H9 (cell line): ENCODE measurements at regions not wholly inside any gene's neighbourhood (a gene's known extent, or its start where the extent isn't known, plus 50 kb on each side); places are given as distances from the start of the nearest gene placed in this dataset.

Experiments used
- DNase-seq: peaks from one replicate; pipeline ENCODE4 v3.0.0-alpha.2; 2017
- H2AFZ ChIP-seq: one replicate; pipeline ENCODE4 v1.6.1; 2013; ENCODE audit warnings: mild to moderate bottlenecking, low read length, control low read depth, moderate library complexity
- H2AK5ac ChIP-seq: 2 replicates; pipeline ENCODE4 v1.6.1; 2013; ENCODE audit warnings: low read length, control low read depth, mixed read lengths; ENCODE audit not compliant: insufficient read length
- H2BK120ac ChIP-seq: one replicate; pipeline ENCODE4 v1.6.1; 2013; ENCODE audit warnings: low read depth, mild to moderate bottlenecking, low read length, control low read depth, inconsistent platforms; ENCODE audit not compliant: poor library complexity, severe bottlenecking
- H2BK12ac ChIP-seq: 2 replicates; pipeline ENCODE4 v1.6.1; 2013; ENCODE audit warnings: low read length, control low read depth, mixed read lengths, low read depth; ENCODE audit not compliant: insufficient read length
- H2BK15ac ChIP-seq: 2 replicates; pipeline ENCODE4 v1.6.1; 2013; ENCODE audit warnings: low read depth, low read length, control low read depth
- H2BK20ac ChIP-seq: one replicate; pipeline ENCODE4 v1.6.1; 2013; ENCODE audit warnings: low read depth, mild to moderate bottlenecking, low read length, control low read depth, inconsistent platforms; ENCODE audit not compliant: poor library complexity, severe bottlenecking
- H2BK5ac ChIP-seq: 2 replicates; pipeline ENCODE4 v1.6.1; 2013; ENCODE audit warnings: low read length, control low read depth, mixed read lengths; ENCODE audit not compliant: insufficient read length
- H3K14ac ChIP-seq: 2 replicates; pipeline ENCODE4 v1.6.1; 2013; ENCODE audit warnings: low read length, control low read depth; ENCODE audit not compliant: insufficient read depth
- H3K18ac ChIP-seq: 2 replicates; pipeline ENCODE4 v1.6.1; 2013; ENCODE audit warnings: low read depth, mild to moderate bottlenecking, mixed read lengths, low read length, control low read depth; ENCODE audit not compliant: insufficient read length
- H3K23ac ChIP-seq: 2 replicates; pipeline ENCODE4 v1.6.1; 2013; ENCODE audit warnings: low read length, control low read depth, mixed read lengths, low read depth; ENCODE audit not compliant: insufficient read length
- H3K23me2 ChIP-seq: 2 replicates; pipeline ENCODE4 v1.6.1; 2013; ENCODE audit warnings: low read depth, mild to moderate bottlenecking, mixed read lengths, low read length, control low read depth; ENCODE audit not compliant: insufficient read length, poor library complexity, severe bottlenecking
- H3K27ac ChIP-seq: 2 replicates; pipeline ENCODE4 v1.5.1; 2013; ENCODE audit warnings: low read length, control low read depth, mixed read lengths, low read depth; ENCODE audit not compliant: insufficient read length
- H3K27me3 ChIP-seq: 2 replicates; pipeline ENCODE4 v1.6.1; 2013; ENCODE audit warnings: low read length, control low read depth, inconsistent platforms; ENCODE audit not compliant: insufficient read depth
- H3K4ac ChIP-seq: 2 replicates; pipeline ENCODE4 v1.6.1; 2013; ENCODE audit warnings: low read depth, mild to moderate bottlenecking, control low read depth, inconsistent platforms, low read length, moderate library complexity
- H3K4me1 ChIP-seq: 2 replicates; pipeline ENCODE4 v1.6.1; 2013; ENCODE audit warnings: low read length, control low read depth, inconsistent platforms; ENCODE audit not compliant: insufficient read depth
- H3K4me2 ChIP-seq: 2 replicates; pipeline ENCODE4 v1.6.1; 2013; ENCODE audit warnings: low read length, control low read depth, mixed read lengths; ENCODE audit not compliant: insufficient read length, insufficient read depth
- H3K56ac ChIP-seq: 2 replicates; pipeline ENCODE4 v1.6.1; 2013; ENCODE audit warnings: low read depth, mild to moderate bottlenecking, mixed read lengths, low read length, control low read depth; ENCODE audit not compliant: insufficient read length
- H3K79me1 ChIP-seq: 2 replicates; pipeline ENCODE4 v1.6.1; 2013; ENCODE audit warnings: low read depth, mild to moderate bottlenecking, moderate library complexity, low read length, control low read depth, inconsistent platforms; ENCODE audit not compliant: insufficient read depth, poor library complexity, severe bottlenecking
- H3K79me2 ChIP-seq: 2 replicates; pipeline ENCODE4 v1.6.1; 2013; ENCODE audit warnings: low read length, control low read depth, inconsistent platforms; ENCODE audit not compliant: insufficient read depth
- H3K9ac ChIP-seq: 2 replicates; pipeline ENCODE4 v1.6.1; 2013; ENCODE audit warnings: low read length, control low read depth, mixed read lengths; ENCODE audit not compliant: insufficient read length; ENCODE audit errors: extremely low read depth
- H3K9me3 ChIP-seq: one replicate; pipeline ENCODE4 v1.6.1; 2013; ENCODE audit warnings: low read depth, low read length, inconsistent platforms; ENCODE audit not compliant: control insufficient read depth
- H3T11ph ChIP-seq: one replicate; pipeline ENCODE4 v1.6.1; 2013; ENCODE audit warnings: mild to moderate bottlenecking, low read length, control low read depth, inconsistent platforms
- H4K20me1 ChIP-seq: one replicate; pipeline ENCODE4 v1.6.1; 2013; ENCODE audit not compliant: control insufficient read depth, insufficient read length, insufficient read depth
- H4K5ac ChIP-seq: 2 replicates; pipeline ENCODE4 v1.6.1; 2013; ENCODE audit warnings: low read depth, mild to moderate bottlenecking, mixed read lengths, low read length, control low read depth; ENCODE audit not compliant: insufficient read length
- H4K8ac ChIP-seq: replicated peaks from 2 replicates; pipeline ENCODE4 v1.6.1; 2013; ENCODE audit warnings: low read length, control low read depth, mixed read lengths, low read depth; ENCODE audit not compliant: insufficient read length
- H4K91ac ChIP-seq: 2 replicates; pipeline ENCODE4 v1.6.1; 2013; ENCODE audit warnings: low read depth, mild to moderate bottlenecking, moderate library complexity, mixed read lengths, low read length, control low read depth; ENCODE audit not compliant: insufficient read length
- H3K27ac Mint-ChIP-seq, 3 experiments: 2 replicates in 2 of 3; 3 replicates in 1 of 3; pipeline ENCODE4 v1.8.0; 2020 to 2021; ENCODE audit warnings: mixed read lengths in 3 of 3, mild to moderate bottlenecking in 1 of 3, moderate library complexity in 1 of 3
- H3K27me3 Mint-ChIP-seq: 2 replicates; pipeline ENCODE4 v1.8.0; 2021; ENCODE audit warnings: low read depth, mild to moderate bottlenecking, moderate library complexity, mixed read lengths
- H3K36me3 Mint-ChIP-seq, 3 experiments: 2 replicates in 2 of 3; 3 replicates in 1 of 3; pipeline ENCODE4 v1.8.0; 2020 to 2021; ENCODE audit warnings: low read depth in 3 of 3, mixed read lengths in 3 of 3; ENCODE audit not compliant: insufficient read depth in 1 of 3
- H3K4me1 Mint-ChIP-seq, 2 experiments: 2 replicates each; pipeline ENCODE4 v1.8.0; 2020; ENCODE audit warnings: mixed read lengths in 2 of 2
- H3K4me3 Mint-ChIP-seq, 2 experiments: 2 replicates in 1 of 2; 3 replicates in 1 of 2; pipeline ENCODE4 v1.8.0; 2020 to 2021; ENCODE audit warnings: mild to moderate bottlenecking in 2 of 2, mixed read lengths in 2 of 2, moderate library complexity in 1 of 2
- H3K9me3 Mint-ChIP-seq, 2 experiments: 2 replicates in 1 of 2; 3 replicates in 1 of 2; pipeline ENCODE4 v1.8.0; 2020; ENCODE audit warnings: mild to moderate bottlenecking in 2 of 2, mixed read lengths in 2 of 2, moderate library complexity in 1 of 2
- WGBS: extraction: QIAGEN DNeasy Blood & Tissue Kit; methylation state at CpG from one replicate; pipeline ENCODE4 v1.1.7; 2013; ENCODE audit warnings: missing lambda C conversion rate, low lambda C conversion rate, mixed read lengths; ENCODE audit not compliant: insufficient read length; ENCODE audit errors: extremely low coverage; 5-methylcytosine and 5-hydroxymethylcytosine counted together
- TF ChIP-seq, protein P1 (sequence below): fragments of 200-600 bp; sonication (generic); conservative IDR thresholded peaks from 3 replicates; pipeline ENCODE4 v1.8.0; 2021; ENCODE audit warnings: antibody characterized with exemption, mild to moderate bottlenecking

DNA sequence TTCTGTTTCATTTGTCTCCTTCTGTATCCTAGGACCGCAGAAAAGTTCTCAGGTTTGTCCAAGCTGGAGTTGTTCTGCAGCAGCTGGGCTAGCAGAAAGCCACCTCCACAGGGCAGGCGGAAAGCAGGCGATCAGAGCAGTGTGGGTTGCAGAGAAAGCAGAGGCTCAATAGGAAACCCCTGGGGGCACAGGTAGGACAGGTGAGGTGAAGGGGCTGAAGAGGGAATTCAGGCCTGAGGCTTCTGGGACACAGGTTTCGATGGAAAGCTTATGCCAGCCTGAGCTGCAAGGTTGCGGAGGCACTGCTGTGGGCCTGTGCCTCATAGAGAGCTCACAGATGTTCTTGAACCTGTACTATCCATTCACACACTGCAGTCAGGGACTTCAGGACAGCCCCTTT, 194.9 kb upstream of the TPK1 start:
- H3K9me3 Mint-ChIP-seq = peaks cover 14 to 17% of the 10 kb centered on the region in 2 experiments
- no CpG with 5 or more reads among the region's 5 CpGs for WGBS
- Histone ChIP-seq H3K4me2 (no peak overlapping the region), H3K56ac (no peak overlapping the region), H4K20me1 (no peaks in the 10 kb centered on the region), H4K8ac (no peak overlapping the region), H2BK120ac (no peak overlapping the region), H3K27me3 (no peaks in the 10 kb centered on the region), H2AK5ac (no peak overlapping the region), H3K9ac (no peak overlapping the region), H3K79me1 (no peaks in the 10 kb centered on the region), H3K27ac (no peak overlapping the region), H2BK12ac (no peak overlapping the region), H4K5ac (no peak overlapping the region), H3K9me3 (peaks cover 9% of the 10 kb centered on the region), H3K23ac (no peak overlapping the region), H3K4me1 (no peaks in the 10 kb centered on the region), H3K4ac (no peak overlapping the region), H2BK15ac (no peak overlapping the region), H3K23me2 (no peaks in the 10 kb centered on the region), H2BK20ac (no peak overlapping the region), H3T11ph (no peak overlapping the region), H2AFZ (no peak overlapping the region), H2BK5ac (no peak overlapping the region), H3K18ac (no peak overlapping the region), H3K79me2 (no peaks in the 10 kb centered on the region), H4K91ac (no peak overlapping the region), H3K14ac (no peak overlapping the region)
- H3K27me3 Mint-ChIP-seq = no peaks in the 10 kb centered on the region
- no peak overlapping the region; a peak in 1 of 5 replicates for H3K4me3 Mint-ChIP-seq
- peaks cover 6% of the 10 kb centered on the region in 2 experiments for H3K4me1 Mint-ChIP-seq
- TF ChIP-seq, protein P1, sequence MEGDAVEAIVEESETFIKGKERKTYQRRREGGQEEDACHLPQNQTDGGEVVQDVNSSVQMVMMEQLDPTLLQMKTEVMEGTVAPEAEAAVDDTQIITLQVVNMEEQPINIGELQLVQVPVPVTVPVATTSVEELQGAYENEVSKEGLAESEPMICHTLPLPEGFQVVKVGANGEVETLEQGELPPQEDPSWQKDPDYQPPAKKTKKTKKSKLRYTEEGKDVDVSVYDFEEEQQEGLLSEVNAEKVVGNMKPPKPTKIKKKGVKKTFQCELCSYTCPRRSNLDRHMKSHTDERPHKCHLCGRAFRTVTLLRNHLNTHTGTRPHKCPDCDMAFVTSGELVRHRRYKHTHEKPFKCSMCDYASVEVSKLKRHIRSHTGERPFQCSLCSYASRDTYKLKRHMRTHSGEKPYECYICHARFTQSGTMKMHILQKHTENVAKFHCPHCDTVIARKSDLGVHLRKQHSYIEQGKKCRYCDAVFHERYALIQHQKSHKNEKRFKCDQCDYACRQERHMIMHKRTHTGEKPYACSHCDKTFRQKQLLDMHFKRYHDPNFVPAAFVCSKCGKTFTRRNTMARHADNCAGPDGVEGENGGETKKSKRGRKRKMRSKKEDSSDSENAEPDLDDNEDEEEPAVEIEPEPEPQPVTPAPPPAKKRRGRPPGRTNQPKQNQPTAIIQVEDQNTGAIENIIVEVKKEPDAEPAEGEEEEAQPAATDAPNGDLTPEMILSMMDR = no peak
- peak; percentile 36 for DNase-seq
- H3K36me3 Mint-ChIP-seq = peaks cover 6 to 14% (median 7%) of the 10 kb centered on the region in 3 experiments; a peak in 5 of 7 replicates
- peak overlapping the region in 1 of 3 experiments; percentile 61; a peak in 2 of 7 replicates for H3K27ac Mint-ChIP-seq
